ENCODE measurements at regions not wholly inside any gene's neighbourhood (a gene's known extent, or its start where the extent isn't known, plus 50 kb on each side); places are given as distances from the start of the nearest gene placed in this dataset.
A peak's percentile ranks its signal among the peaks of the same experiment; 100 is the strongest.

DNA sequence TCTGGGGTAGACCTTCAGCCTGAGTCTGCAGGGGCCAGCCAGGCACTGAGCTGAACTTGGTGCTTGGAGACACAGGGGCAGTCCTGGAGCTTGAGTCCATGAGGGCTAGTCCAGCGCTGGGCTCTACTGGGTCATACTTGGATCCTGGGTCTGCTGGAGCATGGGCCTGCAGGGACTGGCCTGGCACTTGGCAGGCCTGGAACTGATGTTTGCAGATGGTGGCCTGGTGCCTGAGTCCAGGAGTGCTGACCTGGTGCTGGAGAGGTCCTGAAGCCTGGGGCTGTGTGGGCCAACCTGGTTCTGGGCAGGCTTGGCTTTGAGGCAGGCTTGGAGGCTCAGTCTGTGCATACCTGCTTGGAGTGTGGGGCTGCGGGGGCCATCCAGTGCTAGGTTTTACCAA lies 143.4 kb upstream of the DSCAM start:
- DNase-seq = no peak

DNA sequence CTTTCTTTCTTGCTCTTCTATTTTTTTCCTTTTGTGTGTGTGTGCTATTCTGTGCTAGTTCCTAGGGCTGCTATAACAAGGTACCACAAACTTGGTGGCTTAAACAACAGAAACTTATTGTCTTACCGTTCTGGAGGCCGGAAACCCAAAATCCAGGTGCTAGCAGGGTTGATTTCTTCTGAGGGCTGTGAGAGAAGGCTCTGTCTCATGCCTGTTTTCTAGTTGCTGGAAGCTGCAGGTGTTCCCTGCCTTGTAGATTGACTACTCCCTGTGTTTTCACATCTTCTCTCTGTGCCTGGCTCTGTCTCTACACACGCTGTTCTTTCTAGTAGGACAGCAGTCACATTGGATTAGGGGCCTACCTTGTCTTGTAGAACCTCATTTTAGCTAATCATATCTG lies 150.9 kb upstream of the DSCAM start:
- no peak for DNase-seq

DNA sequence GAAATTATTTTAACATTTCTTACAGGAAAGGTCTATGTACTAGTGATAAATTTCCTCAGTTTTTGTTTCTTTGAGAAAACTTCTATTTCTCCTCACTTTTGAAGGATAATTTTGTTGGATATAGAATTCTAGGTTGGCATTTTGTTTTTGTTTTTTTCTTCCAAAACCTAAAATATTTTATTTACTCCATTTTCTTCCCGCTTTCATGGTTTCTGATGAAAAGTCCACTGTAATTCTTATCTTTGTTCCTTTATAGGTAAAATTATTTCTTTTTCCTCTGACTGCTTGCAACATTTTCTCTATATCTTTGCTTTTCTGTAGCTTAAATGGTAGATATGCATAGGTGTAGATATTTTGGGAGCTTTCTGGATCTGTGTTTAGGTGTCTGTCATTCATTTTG lies 153.9 kb upstream of the DSCAM start:
- no peak for DNase-seq

DNA sequence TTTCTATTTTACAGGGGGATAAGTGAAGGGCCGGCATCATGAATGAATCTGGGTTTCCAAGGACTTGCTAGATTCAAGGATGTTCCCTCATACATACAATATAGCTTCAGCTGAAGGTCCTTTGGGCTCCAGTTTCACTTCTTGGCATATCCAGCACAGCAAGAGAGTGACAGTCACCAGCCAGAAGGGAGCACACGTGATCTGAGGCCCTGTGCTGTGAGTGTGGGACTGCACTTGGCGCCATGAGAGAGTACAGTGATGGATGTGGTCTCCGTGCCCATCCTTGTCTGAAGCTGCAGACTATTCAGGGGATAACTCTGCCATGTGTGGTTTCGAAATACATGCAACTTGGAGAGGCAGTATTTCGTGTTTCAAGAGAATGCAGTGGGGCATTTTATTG lies 159.7 kb upstream of the DSCAM start:
- no peak for DNase-seq

DNA sequence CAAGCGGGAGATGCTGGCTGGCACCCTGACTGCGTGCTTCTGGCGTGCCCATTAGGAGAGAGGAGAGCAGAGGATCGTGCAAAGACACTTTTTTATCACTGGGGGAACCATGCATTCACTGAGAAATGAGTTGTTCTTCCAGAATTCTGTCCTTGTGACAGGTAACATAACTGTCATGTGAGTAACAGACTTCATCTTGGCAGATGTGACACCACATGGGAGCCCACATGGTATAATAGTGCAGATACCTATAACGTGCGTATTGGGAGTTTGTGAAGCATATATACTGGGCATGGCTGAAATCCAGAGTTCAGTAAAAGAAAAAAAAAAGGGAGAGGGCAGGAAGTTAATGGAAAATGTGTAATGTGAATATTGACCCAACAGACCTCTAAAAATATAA lies 159.6 kb upstream of the BACE2 start:
- DNase-seq = no peak

DNA sequence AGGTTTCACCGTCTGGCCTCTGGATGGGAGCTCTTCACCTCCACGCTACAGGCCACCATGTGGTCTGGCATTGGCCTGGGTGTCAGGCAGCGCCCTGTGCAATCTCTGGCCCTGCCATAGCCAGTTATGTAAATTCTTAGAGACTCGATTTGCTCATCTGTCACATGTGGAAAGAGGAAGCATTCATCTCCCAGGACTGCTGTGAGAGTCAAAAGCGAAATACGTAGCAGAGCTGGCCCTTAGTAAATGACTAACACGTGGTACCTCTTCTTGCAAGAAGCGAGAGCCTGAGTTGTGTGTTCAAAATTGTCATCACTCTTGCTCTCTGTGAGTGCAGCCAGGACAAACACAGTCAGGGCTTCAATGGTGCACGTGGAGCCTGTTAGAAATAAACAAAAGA lies 159.0 kb upstream of the BACE2 start:
- DNase-seq = no peak

DNA sequence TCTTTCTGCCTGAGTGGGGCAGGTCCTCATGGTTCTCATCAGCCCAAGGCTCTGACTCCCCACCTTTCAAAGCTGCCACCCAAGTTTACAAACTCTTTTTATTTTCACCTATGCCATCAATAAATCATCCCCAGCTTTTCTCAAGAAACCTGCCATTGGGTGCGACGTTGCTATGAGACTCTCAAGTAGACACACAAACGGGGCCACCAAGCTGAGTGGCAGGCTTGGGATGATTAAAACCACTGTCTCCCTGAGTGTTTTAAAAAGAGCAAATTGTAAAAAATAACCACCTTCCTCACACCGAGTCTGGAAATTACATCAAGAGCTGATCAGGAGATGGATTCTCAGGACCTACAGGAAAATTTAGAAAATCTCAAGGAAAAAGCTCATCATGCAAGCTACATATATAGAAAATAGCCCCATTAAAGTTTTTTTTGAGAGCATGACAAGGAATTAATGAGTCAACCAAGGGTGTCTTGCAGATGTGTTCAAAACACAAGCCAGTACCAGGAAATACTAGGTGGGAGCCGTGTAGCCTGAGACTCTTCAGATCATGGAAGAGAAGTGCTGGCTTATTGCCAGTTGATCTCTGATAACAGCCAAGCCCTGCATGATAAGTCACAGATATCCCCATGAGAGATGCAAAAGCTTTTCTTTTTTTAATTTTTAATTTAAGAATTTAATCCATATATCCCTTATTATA lies 158.4 kb upstream of the BACE2 start:
- no peak for DNase-seq

DNA sequence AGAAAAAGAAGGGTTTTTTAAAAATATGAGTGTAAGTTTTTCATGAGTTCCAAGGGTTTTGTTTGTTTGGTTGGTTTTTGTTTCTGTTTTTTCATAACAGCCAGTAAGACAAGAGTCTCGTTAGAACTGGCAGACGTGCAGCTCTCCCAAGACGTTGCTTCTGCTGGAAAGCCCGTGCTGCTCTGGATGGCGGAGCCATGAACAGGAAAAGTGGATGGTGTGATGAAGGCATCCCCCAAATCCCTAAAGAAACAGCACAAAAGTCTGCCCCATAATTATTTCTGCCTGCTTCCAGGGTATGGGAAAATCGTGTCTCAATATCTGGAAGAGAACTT lies 157.9 kb upstream of the BACE2 start:
- DNase-seq = peak; percentile 8

DNA sequence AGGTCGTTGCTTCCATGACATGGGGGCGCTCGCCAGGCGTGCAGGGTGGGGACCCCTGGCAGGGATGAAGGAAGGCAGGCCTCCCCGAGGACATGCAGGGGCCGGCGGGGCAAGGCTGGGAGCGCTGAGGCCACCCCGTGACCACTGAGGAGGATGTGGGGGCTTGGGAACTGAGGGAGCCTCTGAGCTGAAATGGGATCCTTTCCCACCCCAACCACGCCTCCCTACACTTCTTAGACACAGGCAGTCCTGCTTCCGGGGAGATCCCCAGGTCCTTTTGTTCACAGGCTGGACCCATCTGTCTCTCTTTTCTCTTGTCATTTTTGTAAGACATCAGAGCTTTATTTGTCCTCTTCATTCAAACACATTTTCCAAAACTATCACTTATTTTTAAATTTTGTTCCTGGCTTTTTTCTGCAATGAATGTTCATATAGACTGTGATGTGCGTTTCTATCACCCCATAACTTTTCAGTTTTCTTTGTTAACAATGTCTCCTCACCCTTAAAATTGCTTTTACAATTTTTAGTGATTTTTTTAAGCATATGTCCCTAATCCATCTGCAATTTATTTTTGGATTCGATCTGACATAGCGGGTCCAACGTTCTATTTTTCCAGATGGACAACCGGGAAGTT lies 156.7 kb upstream of the BACE2 start:
- peak; percentile 8 for DNase-seq

DNA sequence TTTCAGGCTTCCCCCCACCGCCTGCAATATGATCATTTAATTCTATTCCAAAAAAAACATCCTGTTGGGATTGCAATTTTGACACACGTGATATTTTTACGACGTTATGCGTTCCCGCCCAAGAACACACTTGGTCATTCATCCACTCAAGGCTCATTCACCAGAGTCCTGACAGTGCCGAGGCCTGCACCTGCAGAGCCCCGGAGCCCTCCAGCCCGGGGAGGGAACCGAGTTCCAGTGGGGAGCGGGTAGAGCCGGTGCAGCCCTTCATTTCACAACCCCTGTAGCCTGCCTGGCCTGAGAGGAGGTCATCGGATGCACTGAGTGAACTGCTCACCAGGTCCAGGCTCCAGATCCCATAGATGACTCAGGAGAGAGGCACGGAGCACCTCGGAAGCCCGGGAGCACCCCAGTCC lies 156.0 kb upstream of the BACE2 start:
- peak; percentile 20 for DNase-seq

DNA sequence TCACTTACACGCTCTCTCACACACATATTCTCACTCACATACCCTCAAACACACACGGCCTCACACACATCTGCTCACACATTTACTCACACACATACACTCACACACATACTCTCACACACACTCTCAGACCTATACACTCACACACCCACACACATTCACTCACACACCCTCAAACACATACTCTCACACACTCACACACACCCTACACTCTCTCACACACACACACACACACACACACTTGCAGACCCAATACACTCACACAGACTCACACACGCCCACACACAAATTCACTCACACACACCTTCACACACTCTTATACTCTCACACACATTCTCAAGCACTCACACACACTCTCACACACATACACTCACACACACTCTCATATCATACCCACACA lies 155.5 kb upstream of the BACE2 start:
- no peak for DNase-seq

DNA sequence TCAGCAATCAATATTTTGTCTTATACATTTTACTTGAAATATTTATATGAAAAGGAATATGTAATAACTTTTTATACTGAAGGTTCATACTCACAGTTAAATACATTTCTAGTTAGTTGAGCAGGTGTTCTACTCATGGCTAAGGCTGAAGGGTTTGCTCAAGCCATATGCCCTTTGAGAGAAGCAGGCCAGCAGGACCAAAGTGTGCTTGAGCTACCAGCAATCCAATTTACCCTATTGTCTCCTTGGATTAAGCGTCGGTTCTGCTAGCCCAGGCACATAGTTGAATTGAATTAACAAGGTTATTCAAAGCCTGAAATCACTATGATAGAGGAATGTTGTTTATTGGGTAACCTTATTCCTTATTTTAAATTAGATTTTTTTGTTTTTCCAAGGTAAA lies 151.5 kb upstream of the BACE2 start:
- no peak for DNase-seq

DNA sequence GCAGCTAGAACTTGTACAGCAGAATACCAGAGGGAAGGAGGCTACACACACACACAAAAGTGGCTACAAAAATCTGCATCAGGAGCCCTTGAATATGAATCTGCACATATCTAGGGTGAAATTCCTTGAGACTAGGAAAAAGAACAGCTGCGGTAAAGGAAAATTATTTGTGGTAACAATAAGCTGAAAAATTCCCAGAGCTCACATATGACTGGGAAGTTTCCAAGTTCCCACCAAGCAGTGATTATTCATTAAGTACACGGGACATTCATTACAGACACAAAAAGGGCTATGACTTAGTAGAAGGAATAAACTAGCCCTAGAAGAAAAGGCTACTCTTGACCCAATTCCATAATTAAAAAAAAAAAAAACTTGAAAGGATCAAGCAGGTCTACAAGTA lies 149.5 kb upstream of the BACE2 start:
- DNase-seq = no peak

DNA sequence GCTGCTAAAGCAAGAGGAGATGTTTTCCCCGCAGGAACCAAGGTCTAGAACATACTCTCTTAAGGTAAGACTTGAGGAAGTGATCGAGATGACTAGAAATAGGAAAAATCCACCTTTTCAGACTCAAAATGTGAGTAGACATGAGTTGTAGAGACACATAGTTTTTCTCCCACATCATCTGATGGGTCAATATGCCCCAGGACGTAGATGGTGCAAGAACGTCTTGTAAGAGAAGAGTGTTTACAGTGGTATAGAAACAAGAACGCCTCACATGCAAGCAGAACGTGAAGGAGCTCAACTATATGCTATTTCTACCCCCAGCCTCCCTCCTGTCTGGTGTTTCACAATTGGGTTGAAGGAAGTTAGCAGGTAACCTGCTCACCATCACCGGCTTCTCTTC lies 144.0 kb upstream of the BACE2 start:
- DNase-seq = no peak

DNA sequence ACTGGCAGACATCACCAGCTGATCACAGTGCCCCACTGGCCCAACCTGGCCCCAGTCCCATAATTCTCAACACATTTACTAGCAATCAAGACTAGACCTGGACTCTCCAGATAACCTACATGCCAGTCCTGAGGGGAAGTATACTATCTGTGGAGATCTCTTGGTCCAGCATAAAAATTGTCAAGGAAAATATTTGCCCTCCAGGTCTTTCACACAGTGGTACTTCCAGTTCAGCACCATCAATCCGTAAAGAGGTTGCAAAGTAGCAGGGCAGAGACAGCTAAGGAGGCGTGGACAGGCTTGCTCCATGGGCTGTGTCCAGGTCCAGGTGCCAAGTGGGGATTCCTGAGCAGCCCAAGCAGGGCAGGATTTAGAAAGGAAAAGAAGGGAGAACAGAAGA lies 143.6 kb upstream of the BACE2 start:
- DNase-seq = no peak

DNA sequence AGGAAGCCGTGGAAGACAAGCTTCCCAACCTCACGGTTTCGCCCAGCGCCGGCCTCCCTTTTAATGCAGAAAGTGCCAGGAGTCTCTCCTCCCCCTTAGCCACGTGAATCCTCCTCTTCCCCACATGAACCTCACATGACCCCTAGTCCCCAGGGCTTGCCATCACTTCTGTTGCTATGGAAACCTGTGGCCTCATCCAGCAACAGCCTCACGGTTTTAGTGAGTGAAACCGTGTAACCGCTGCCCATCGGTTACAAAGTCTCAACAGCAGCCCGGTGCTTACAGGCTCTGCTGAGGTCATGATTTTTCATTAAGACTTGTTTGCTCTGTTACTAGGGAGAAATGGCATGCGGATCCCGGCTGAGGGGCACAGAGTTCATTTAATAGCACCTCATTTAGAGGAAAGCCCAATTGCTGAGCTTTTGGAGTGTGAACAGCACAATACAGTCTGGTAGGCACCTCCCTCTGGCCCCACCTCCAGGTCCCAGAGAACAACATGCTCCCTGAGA lies 143.2 kb upstream of the BACE2 start:
- no peak for DNase-seq

DNA sequence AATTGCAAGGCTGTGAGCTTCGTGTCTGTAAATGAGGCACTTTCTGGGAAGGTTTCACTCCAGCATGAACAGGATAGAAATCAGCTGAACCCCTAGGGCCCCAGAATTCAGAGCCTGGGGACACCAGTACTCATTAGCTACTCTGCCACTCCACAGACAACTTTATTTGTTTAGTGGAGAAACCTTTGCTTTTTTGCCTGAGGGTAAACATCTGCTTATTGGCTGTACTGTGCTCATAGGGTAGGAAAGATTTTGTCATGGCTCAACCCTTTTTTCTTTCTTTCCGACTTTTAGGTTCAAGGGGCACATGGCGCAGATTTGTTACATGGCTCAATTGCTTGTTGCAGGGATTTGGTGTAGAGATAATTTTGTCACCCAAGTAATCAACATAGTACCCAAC lies 138.4 kb upstream of the BACE2 start:
- DNase-seq = no peak

DNA sequence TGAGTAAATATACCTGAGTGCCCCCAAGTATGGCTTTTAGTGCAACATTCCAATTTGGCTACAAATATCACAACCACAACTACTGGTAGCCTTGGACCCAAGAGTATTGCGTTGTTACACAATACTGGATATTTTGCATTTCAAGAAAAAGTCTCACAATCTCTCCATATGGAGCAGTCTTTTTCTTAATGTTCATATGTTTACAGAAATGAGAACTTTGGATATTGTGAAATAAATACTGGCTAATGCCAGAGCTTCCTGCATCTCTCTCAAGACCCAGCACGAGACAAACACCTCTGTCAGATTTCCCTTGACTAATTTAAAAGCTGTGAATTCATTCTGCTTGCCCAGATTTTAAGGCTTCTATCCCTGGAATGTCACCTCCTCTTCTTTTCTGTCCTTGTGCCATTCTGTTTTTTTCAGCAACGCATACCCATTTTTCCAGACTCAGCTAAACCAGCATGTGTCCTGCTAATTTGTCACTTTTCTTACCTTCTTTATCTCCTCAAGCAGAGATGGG lies 136.2 kb upstream of the BACE2 start:
- no peak for DNase-seq

DNA sequence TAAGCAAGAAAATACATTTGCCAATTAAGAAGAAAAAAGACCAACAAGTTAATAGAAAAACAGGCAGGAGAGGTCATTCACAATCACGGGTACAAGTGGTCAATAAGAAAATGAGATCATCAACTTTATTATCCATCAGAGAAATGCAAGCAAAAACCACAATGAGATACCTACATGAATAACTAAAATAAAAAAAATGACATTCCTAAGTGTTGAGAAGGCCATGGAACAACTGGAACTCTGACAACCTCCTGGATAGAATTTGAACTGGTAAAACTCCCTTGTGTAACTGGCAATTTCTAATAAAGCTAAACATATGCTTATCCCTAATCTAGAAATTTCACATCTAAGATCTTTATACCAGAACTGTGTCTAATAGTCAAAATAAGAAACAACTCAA lies 135.4 kb upstream of the BACE2 start:
- DNase-seq = no peak

DNA sequence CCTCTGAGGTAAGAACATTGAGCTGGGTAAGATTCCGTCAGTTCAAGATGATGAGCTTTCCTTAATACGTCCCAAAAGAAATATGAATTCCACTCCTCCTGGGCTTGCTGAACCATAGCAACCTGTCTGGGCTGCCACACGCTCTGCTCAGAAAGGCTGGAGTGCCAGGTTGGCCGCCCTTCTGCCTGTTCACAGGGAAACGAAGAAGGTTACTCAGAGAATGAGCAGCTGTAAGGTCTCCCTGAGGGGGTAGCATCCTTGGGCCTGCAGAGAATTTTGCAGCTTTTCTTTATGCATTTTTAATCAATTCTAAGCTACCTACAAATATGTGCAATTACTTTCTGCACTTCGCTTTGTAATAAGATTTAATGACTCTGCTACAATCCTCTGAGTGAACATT lies 130.7 kb upstream of the BACE2 start:
- DNase-seq = no peak

DNA sequence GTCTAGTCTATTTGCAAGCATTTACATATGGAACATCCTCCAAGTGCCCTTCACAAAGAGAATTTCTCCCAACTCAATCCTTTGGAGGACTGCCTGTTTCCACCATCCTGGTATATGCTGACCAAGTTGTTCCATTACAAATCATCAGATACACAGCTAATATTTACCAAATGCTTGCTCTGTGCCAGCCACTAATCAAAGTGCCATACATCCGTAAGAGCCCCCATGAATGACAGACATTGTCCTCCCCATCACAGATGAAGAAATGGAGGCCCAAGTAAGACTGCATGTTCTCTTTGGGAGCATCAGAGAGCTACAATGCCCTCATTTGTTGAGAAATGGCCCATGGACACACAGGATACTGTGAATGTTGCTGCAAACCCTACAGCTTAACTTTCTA lies 130.0 kb upstream of the BACE2 start:
- no peak for DNase-seq

DNA sequence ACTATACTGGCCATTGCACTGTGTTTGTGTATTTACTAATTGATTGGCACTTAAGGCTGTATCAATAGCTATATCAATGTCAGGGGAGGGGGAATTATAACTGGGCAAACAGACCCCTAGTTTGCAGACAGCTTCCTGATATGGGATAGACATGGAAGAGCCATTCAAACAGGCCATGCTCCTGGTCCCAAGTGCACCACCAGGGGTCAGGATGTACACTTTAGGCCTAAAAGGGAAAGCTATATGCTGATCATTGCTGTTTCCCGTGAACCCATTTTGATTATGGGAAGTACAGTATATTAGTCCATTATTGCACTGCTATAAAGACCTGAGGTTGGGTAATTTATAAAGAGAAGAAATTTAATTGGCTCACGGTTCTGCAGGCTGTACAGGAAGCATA lies 124.9 kb upstream of the BACE2 start:
- no peak for DNase-seq

DNA sequence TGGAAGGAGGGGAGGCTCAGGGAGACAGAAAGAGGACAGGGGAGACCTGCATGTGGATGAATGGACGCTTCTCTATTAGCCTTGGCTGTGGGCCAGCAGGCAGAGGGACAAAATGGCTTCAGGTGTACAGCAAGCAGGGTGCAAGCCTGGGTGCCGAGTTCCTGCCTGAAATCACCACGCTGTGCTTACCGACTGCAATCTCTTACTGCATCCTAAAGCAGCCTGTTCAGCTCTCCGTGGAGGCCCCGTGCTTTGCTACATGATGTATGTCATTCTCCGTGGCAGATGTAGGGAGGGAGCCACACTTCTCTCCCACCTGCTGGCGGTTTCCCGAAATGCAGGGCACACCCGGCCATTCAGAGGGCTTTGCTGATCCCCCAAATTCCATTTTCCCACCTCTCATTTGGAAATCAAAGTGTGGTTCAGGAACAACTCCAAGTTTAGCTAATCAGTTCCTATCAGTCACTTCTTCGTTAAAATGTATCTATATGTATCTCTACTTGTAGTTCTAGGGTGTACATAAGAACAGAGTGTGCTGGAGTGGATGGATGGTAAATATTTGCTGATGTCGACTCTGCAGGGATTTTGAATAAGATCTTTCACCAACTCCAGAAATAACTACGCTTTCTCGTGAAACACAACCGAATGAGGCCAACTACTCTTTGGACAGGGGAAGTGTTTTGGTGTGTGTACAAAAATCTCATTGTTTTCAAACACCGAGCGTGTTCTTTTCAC lies 122.3 kb upstream of the BACE2 start:
- no peak for DNase-seq

DNA sequence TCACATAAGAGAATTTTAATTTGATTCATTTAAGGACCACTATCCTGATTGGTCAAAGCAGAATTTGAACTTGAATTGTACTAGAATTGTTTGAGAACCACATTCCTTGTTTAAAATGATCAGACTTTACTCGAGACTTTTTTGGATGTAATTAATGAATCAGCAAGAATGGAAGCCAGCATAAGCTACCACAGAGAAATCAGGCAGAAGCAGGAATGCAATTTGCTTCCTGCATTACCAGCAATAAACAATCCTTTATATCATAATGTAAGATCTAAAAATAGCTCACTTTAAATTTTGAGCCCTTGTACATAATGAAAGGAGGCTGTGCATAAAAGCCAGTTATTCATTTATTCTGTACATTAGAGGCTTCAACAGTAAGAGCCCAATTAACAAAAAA lies 119.8 kb upstream of the BACE2 start:
- DNase-seq = no peak

All from skin of body (tissue), 1 donor.